HepG2 (cell line): ENCODE measurements at regions not wholly inside any gene's neighbourhood (a gene's known extent, or its start where the extent isn't known, plus 50 kb on each side); places are given as distances from the start of the nearest gene placed in this dataset.

Experiments used
- BHLHE40 ChIP-seq: IDR thresholded peaks from 2 replicates; pipeline ENCODE4 v1.6.1; 2011; ENCODE audit warnings: low read length, improper control_type of control experiment
- ERF ChIP-seq: IDR thresholded peaks from 2 replicates; pipeline ENCODE4 v1.6.1; 2018; ENCODE audit warnings: missing biosample characterization, missing genetic modification reagents
- FOXA1 ChIP-seq, 2 experiments: fragments of 450-650 bp in 1 of 2; sonication (generic) in 1 of 2; formaldehyde crosslinking in 1 of 2; IDR thresholded peaks; 2 replicates each; pipeline versions ENCODE4 v1.4.0 to v1.6.1; 2016 to 2020; ENCODE audit warnings: missing genetic modification reagents in 1 of 2
- FOXA3 ChIP-seq: IDR thresholded peaks from 2 replicates; pipeline ENCODE4 v1.6.1; 2016; ENCODE audit warnings: missing genetic modification reagents, missing compliant biosample characterization
- FOXJ3 ChIP-seq: sonication (generic); formaldehyde crosslinking; IDR thresholded peaks from 2 replicates; pipeline ENCODE4 v1.4.0; 2020; ENCODE audit warnings: missing genetic modification reagents, mild to moderate bottlenecking, borderline replicate concordance
- FOXK1 ChIP-seq: sonication (generic); formaldehyde crosslinking; IDR thresholded peaks from 2 replicates; pipeline ENCODE4 v1.4.0; 2020; ENCODE audit warnings: low read depth, missing genetic modification reagents, borderline replicate concordance
- GMEB1 ChIP-seq: sonication (generic); formaldehyde crosslinking; IDR thresholded peaks from 2 replicates; pipeline ENCODE4 v1.5.1; 2020; ENCODE audit warnings: missing genetic modification reagents, mild to moderate bottlenecking, borderline replicate concordance
- HINFP ChIP-seq: sonication (generic); formaldehyde crosslinking; IDR thresholded peaks from 2 replicates; pipeline ENCODE4 v1.4.0; 2020; ENCODE audit warnings: low read depth, mild to moderate bottlenecking, missing genetic modification reagents
- HNF4A ChIP-seq: sonication (generic); formaldehyde crosslinking; IDR thresholded peaks from 2 replicates; pipeline ENCODE4 v1.4.0; 2020; ENCODE audit warnings: missing genetic modification reagents
- HOXD1 ChIP-seq: sonication (generic); formaldehyde crosslinking; IDR thresholded peaks from 2 replicates; pipeline ENCODE4 v1.5.0; 2020; ENCODE audit warnings: missing genetic modification reagents
- IRF2 ChIP-seq: IDR thresholded peaks from 2 replicates; pipeline ENCODE4 v1.6.1; 2018; ENCODE audit warnings: missing genetic modification reagents, missing compliant biosample characterization
- KLF16 ChIP-seq, 2 experiments: sonication (generic) in 1 of 2; formaldehyde crosslinking in 1 of 2; IDR thresholded peaks; 2 replicates each; pipeline versions ENCODE4 v1.6.1 to v1.8.0; 2016 to 2023; ENCODE audit warnings: missing genetic modification reagents in 2 of 2, missing compliant biosample characterization in 1 of 2
- MYNN ChIP-seq: sonication (generic); formaldehyde crosslinking; IDR thresholded peaks from 2 replicates; pipeline ENCODE4 v1.4.0; 2020; ENCODE audit warnings: mild to moderate bottlenecking, low read depth, missing genetic modification reagents
- NCOR1 ChIP-seq: fragments of 200-600 bp; sonication (generic); IDR thresholded peaks from 2 replicates; pipeline ENCODE4 v1.7.0; 2017; ENCODE audit warnings: antibody characterized with exemption, low read length, borderline replicate concordance
- NFKBIZ ChIP-seq: IDR thresholded peaks from 2 replicates; pipeline ENCODE4 v1.6.1; 2018; ENCODE audit warnings: missing genetic modification reagents, missing compliant biosample characterization
- NR2F1 ChIP-seq, 2 experiments: fragments of 450-650 bp in 1 of 2; formaldehyde crosslinking in 1 of 2; IDR thresholded peaks; 2 replicates each; pipeline versions ENCODE4 v1.5.0 to v1.6.1; 2016 to 2020; ENCODE audit warnings: mild to moderate bottlenecking in 1 of 2, missing compliant biosample characterization in 1 of 2, missing genetic modification reagents in 1 of 2, moderate library complexity in 1 of 2
- NR2F6 ChIP-seq, 2 experiments: IDR thresholded peaks; 2 replicates each; pipeline ENCODE4 v1.6.1; 2016; ENCODE audit warnings: antibody characterized with exemption in 1 of 2, mild to moderate bottlenecking in 1 of 2
- SOX13 ChIP-seq, 3 experiments: fragments of 450-650 bp in 1 of 3; sonication (generic) in 1 of 3; formaldehyde crosslinking in 1 of 3; IDR thresholded peaks in 2 of 3; conservative IDR thresholded peaks in 1 of 3; 2 replicates each; pipeline versions ENCODE4 v1.5.0 to v1.6.1; 2016 to 2020; ENCODE audit warnings: antibody characterized with exemption in 1 of 3, mild to moderate bottlenecking in 1 of 3, missing compliant biosample characterization in 1 of 3, missing genetic modification reagents in 1 of 3, moderate library complexity in 1 of 3
- THAP11 ChIP-seq: IDR thresholded peaks from 2 replicates; pipeline ENCODE4 v1.6.1; 2016; ENCODE audit warnings: missing biosample characterization, missing genetic modification reagents
- ZFP1 ChIP-seq: IDR thresholded peaks from 2 replicates; pipeline ENCODE4 v1.6.1; 2016
- ZFP91 ChIP-seq: sonication (generic); formaldehyde crosslinking; IDR thresholded peaks from 2 replicates; pipeline ENCODE4 v1.9.0; 2022; ENCODE audit warnings: missing genetic modification reagents, mild to moderate bottlenecking, borderline replicate concordance
- ZNF136 ChIP-seq: sonication (generic); formaldehyde crosslinking; IDR thresholded peaks from 2 replicates; pipeline ENCODE4 v1.8.1; 2022; ENCODE audit warnings: low read depth, mild to moderate bottlenecking, moderate library complexity, missing genetic modification reagents
- ZNF362 ChIP-seq: sonication (generic); formaldehyde crosslinking; IDR thresholded peaks from 2 replicates; pipeline ENCODE4 v1.4.0; 2020; ENCODE audit warnings: missing genetic modification reagents, mild to moderate bottlenecking, borderline replicate concordance
- ZNF816 ChIP-seq: sonication (generic); formaldehyde crosslinking; IDR thresholded peaks from 2 replicates; pipeline ENCODE4 v1.8.0; 2022; ENCODE audit warnings: missing genetic modification reagents, mild to moderate bottlenecking, borderline replicate concordance

GRCh38 chr10:30522661-30523078, 88.7 kb downstream of the MAP3K8 start (continued):
- TF ChIP-seq ZFP91 (peak; percentile 45), KLF16 (CRISPR knock-in tag; IDR thresholded peaks at IDR 0.05) (peak in 1 of 2 experiments; percentile 84; a peak in 2 of 4 replicates), NR2F1 (CRISPR knock-in tag; IDR thresholded peaks at IDR 0.05) (peak; percentile 97 to 99), NCOR1 (peak; percentile 74; the same call in 1 of the 2 replicates), HNF4A (CRISPR knock-in tag) (peak; percentile 86), IRF2 (CRISPR knock-in tag) (peak; percentile 87; the same call in 1 of the 2 replicates), HINFP (0 out of 2 replicates have a peak, but pooled peaks have one; percentile 45), BHLHE40 (0 out of 2 replicates have a peak, but pooled peaks have one; percentile 8), NR2F6 (IDR thresholded peaks at IDR 0.05) (peak; percentile 95), NR2F6 (CRISPR knock-in tag; IDR thresholded peaks at IDR 0.05) (peak; percentile 99), HOXD1 (0 out of 2 replicates have a peak, but pooled peaks have one; percentile 54), FOXK1 (CRISPR knock-in tag) (peak; percentile 89), ZNF136 (CRISPR knock-in tag) (0 out of 2 replicates have a peak, but pooled peaks have one; percentile 67), SOX13 (IDR thresholded peaks at IDR 0.05) (peak; percentile 79), SOX13 (CRISPR knock-in tag; conservative IDR thresholded peaks at IDR 0.05 in 1 of 2, IDR thresholded peaks at IDR 0.05 in 1 of 2) (peak in 1 of 2 experiments; percentile 96; a peak in 2 of 4 replicates), FOXA3 (peak; percentile 92), THAP11 (CRISPR knock-in tag) (0 out of 2 replicates have a peak, but pooled peaks have one; percentile 20), NFKBIZ (CRISPR knock-in tag) (0 out of 2 replicates have a peak, but pooled peaks have one; percentile 77), ERF (CRISPR knock-in tag) (peak; percentile 86; the same call in 1 of the 2 replicates), ZNF362 (peak; percentile 63; the same call in 1 of the 2 replicates), MYNN (peak; percentile 58; the same call in 1 of the 2 replicates), ZNF816 (peak; percentile 58; the same call in 1 of the 2 replicates), FOXJ3 (CRISPR knock-in tag) (peak; percentile 88), GMEB1 (peak; percentile 34; the same call in 1 of the 2 replicates), ZFP1 (CRISPR knock-in tag) (peak; percentile 86), FOXA1 (IDR thresholded peaks at IDR 0.05) (0 out of 2 replicates have a peak, but pooled peaks have one; percentile 27), FOXA1 (CRISPR knock-in tag; IDR thresholded peaks at IDR 0.05) (peak; percentile 77)
